Liver (tissue), 8 donors: ENCODE measurements at regions not wholly inside any gene's neighbourhood (a gene's known extent, or its start where the extent isn't known, plus 50 kb on each side); places are given as distances from the start of the nearest gene placed in this dataset.
"Not testable (repeated sequence)": the region's sequence is repeated elsewhere in the genome, so short reads cannot be mapped to it uniquely, and the experiment has no call there.

Experiments used
- DNase-seq: peaks from one replicate; pipeline ENCODE4 v3.0.0-alpha.2; 2017; ENCODE audit warnings: low spot score
- H3K27ac ChIP-seq, 2 donors: one replicate each; pipeline ENCODE4 v1.7.0; 2013; ENCODE audit warnings: inconsistent platforms in 2 of 2, low read length in 2 of 2, control low read depth in 1 of 2, low read depth in 1 of 2, mild to moderate bottlenecking in 1 of 2
- H3K27me3 ChIP-seq, 4 donors: one replicate each; pipeline versions ENCODE4 v1.6.1 to v1.7.0; 2013; ENCODE audit warnings: low read length in 3 of 4, inconsistent platforms in 1 of 4, mild to moderate bottlenecking in 1 of 4, moderate library complexity in 1 of 4; ENCODE audit not compliant: control insufficient read depth in 4 of 4, insufficient read depth in 4 of 4
- H3K36me3 ChIP-seq, 4 donors: one replicate each; pipeline versions ENCODE4 v1.6.1 to v1.7.0; 2013; ENCODE audit warnings: low read length in 3 of 4, mild to moderate bottlenecking in 3 of 4, low read depth in 1 of 4, moderate library complexity in 1 of 4; ENCODE audit not compliant: control insufficient read depth in 4 of 4, insufficient read depth in 3 of 4
- H3K4me1 ChIP-seq, 4 donors: one replicate each; pipeline versions ENCODE4 v1.6.1 to v1.7.0; 2013; ENCODE audit warnings: low read length in 3 of 4, mild to moderate bottlenecking in 3 of 4, moderate library complexity in 1 of 4; ENCODE audit not compliant: control insufficient read depth in 4 of 4, insufficient read depth in 4 of 4
- H3K4me3 ChIP-seq, 3 donors: one replicate each; pipeline versions ENCODE4 v1.6.1 to v1.7.0; 2013; ENCODE audit warnings: low read length in 3 of 3, control low read depth in 1 of 3, low read depth in 1 of 3, mild to moderate bottlenecking in 1 of 3
- H3K9ac ChIP-seq, 2 donors: one replicate each; pipeline ENCODE4 v1.7.0; 2013; ENCODE audit warnings: low read length in 2 of 2, mild to moderate bottlenecking in 2 of 2, moderate library complexity in 2 of 2, control low read depth in 1 of 2, low read depth in 1 of 2
- H3K9me3 ChIP-seq, 4 donors: one replicate each; pipeline versions ENCODE4 v1.6.1 to v1.7.0; 2013; ENCODE audit warnings: low read length in 3 of 4; ENCODE audit not compliant: control insufficient read depth in 4 of 4
- ATF3 ChIP-seq: IDR thresholded peaks from 2 replicates; pipeline ENCODE4 v1.6.1; 2016; ENCODE audit warnings: antibody characterized with exemption
- CTCF ChIP-seq: fragments of 150-350 bp; IDR thresholded peaks from 2 replicates; pipeline ENCODE4 v1.5.1; 2017; ENCODE audit warnings: improper control_type of control experiment, low read depth, low read length; ENCODE audit not compliant: missing input control
- EGR1 ChIP-seq, 2 donors: IDR thresholded peaks; 2 replicates each; pipeline ENCODE4 v1.6.1; 2016 to 2018; ENCODE audit warnings: antibody characterized with exemption in 2 of 2, low read depth in 2 of 2
- FOXA1 ChIP-seq: IDR thresholded peaks from 2 replicates; pipeline ENCODE4 v1.6.1; 2016; ENCODE audit warnings: antibody characterized with exemption
- FOXA2 ChIP-seq: IDR thresholded peaks from 2 replicates; pipeline ENCODE4 v1.6.1; 2016; ENCODE audit warnings: antibody characterized with exemption
- GABPA ChIP-seq, 2 donors: IDR thresholded peaks in 1 of 2; conservative IDR thresholded peaks in 1 of 2; 2 replicates each; pipeline ENCODE4 v1.6.1; 2016; ENCODE audit warnings: antibody characterized with exemption in 2 of 2, mild to moderate bottlenecking in 1 of 2, moderate library complexity in 1 of 2
- HNF4A ChIP-seq, 2 donors: conservative IDR thresholded peaks; 2 replicates each; pipeline ENCODE4 v1.6.1; 2016; ENCODE audit warnings: antibody characterized with exemption in 2 of 2, mild to moderate bottlenecking in 2 of 2
- HNF4G ChIP-seq: IDR thresholded peaks from 2 replicates; pipeline ENCODE4 v1.6.1; 2016; ENCODE audit warnings: antibody characterized with exemption
- JUND ChIP-seq, 2 donors: IDR thresholded peaks; 2 replicates each; pipeline ENCODE4 v1.6.1; 2016; ENCODE audit warnings: antibody characterized with exemption in 2 of 2
- MAX ChIP-seq: IDR thresholded peaks from 2 replicates; pipeline ENCODE4 v1.6.1; 2016; ENCODE audit warnings: antibody characterized with exemption
- NR2F2 ChIP-seq: IDR thresholded peaks from 2 replicates; pipeline ENCODE4 v1.6.1; 2016; ENCODE audit warnings: antibody characterized with exemption
- RAD21 ChIP-seq, 2 donors: IDR thresholded peaks; 2 replicates each; pipeline ENCODE4 v1.6.1; 2016; ENCODE audit warnings: antibody characterized with exemption in 2 of 2, mild to moderate bottlenecking in 2 of 2
- REST ChIP-seq: IDR thresholded peaks from 2 replicates; pipeline ENCODE4 v1.6.1; 2016; ENCODE audit warnings: antibody characterized with exemption, mild to moderate bottlenecking
- RXRA ChIP-seq, 2 donors: IDR thresholded peaks; 2 replicates each; pipeline ENCODE4 v1.6.1; 2017 to 2018; ENCODE audit warnings: antibody characterized with exemption in 2 of 2, mild to moderate bottlenecking in 1 of 2
- TAF1 ChIP-seq: conservative IDR thresholded peaks from 2 replicates; pipeline ENCODE4 v1.6.1; 2016; ENCODE audit warnings: antibody characterized with exemption, mild to moderate bottlenecking
- ZBTB33 ChIP-seq: IDR thresholded peaks from 2 replicates; pipeline ENCODE4 v1.6.1; 2016; ENCODE audit warnings: antibody characterized with exemption
- WGBS: extraction: QIAGEN DNeasy Blood & Tissue Kit; methylation state at CpG from one replicate; pipeline ENCODE4 v1.1.7; 2013; 5-methylcytosine and 5-hydroxymethylcytosine counted together
- donor health status: healthy.
- donor health status: healthy.
- donor health status: healthy.
- donor health status: healthy.
- donor health status: healthy.

- no peak for DNase-seq
- WGBS = 83% methylated on average over 11 of the region's 11 CpGs
Measured at GRCh38 chr6:5828296-5828695, 178.4 kb downstream of the NRN1 start.

GRCh38 chr6:5827056-5827904, 179.4 kb downstream of the NRN1 start:
- Histone ChIP-seq H3K9me3 (no peaks in the 10 kb centered on the region), H3K36me3 (no peaks in the 10 kb centered on the region), H3K27me3 (no peaks in the 10 kb centered on the region), H3K4me1 (no peaks in the 10 kb centered on the region), H3K27ac (no peak overlapping the region), H3K9ac (no peak overlapping the region), H3K4me3 (no peak overlapping the region)
- 73% methylated on average over 14 of the region's 14 CpGs for WGBS
- TF ChIP-seq RAD21 (IDR thresholded peaks at IDR 0.05) = no peak
- no peak for TF ChIP-seq CTCF
- TF ChIP-seq REST = no peak
- no peak for TF ChIP-seq TAF1
- TF ChIP-seq HNF4A (conservative IDR thresholded peaks at IDR 0.05) = no peak
- no peak for TF ChIP-seq RXRA (IDR thresholded peaks at IDR 0.05)
- TF ChIP-seq ZBTB33 = no peak
- no peak for TF ChIP-seq MAX
- no peak for TF ChIP-seq EGR1 (IDR thresholded peaks at IDR 0.05; ENCODE audit: low read depth in 2 of 2)
- no peak for TF ChIP-seq FOXA2
- TF ChIP-seq NR2F2 = no peak
- no peak for TF ChIP-seq FOXA1
- TF ChIP-seq GABPA (IDR thresholded peaks at IDR 0.05 in 1 of 2, conservative IDR thresholded peaks at IDR 0.05 in 1 of 2) = no peak
- no peak for DNase-seq

More at GRCh38 chr6:5828296-5828695, 178.4 kb downstream of the NRN1 start:
- Histone ChIP-seq H3K9ac (no peak overlapping the region), H3K4me3 (no peak overlapping the region), H3K9me3 (no peaks in the 10 kb centered on the region), H3K27me3 (no peaks in the 10 kb centered on the region), H3K4me1 (no peaks in the 10 kb centered on the region), H3K27ac (no peak overlapping the region), H3K36me3 (no peaks in the 10 kb centered on the region)
- TF ChIP-seq ZBTB33 (no peak), EGR1 (IDR thresholded peaks at IDR 0.05; ENCODE audit: low read depth in 2 of 2) (no peak), JUND (IDR thresholded peaks at IDR 0.05) (no peak), HNF4G (no peak), HNF4A (conservative IDR thresholded peaks at IDR 0.05) (no peak), ATF3 (no peak)

- H3K9ac ChIP-seq, H3K4me3 ChIP-seq, H3K36me3 ChIP-seq, H3K4me1 ChIP-seq, DNase-seq, H3K27ac ChIP-seq, H3K9me3 ChIP-seq, H3K27me3 ChIP-seq: not testable (repeated sequence)
- 87% methylated on average over 8 of the region's 8 CpGs for WGBS
Measured at GRCh38 chr6:5824382-5824983, 182.2 kb downstream of the NRN1 start.
